ENCODE measurements at regions not wholly inside any gene's neighbourhood (a gene's known extent, or its start where the extent isn't known, plus 50 kb on each side); places are given as distances from the start of the nearest gene placed in this dataset.

DNA sequence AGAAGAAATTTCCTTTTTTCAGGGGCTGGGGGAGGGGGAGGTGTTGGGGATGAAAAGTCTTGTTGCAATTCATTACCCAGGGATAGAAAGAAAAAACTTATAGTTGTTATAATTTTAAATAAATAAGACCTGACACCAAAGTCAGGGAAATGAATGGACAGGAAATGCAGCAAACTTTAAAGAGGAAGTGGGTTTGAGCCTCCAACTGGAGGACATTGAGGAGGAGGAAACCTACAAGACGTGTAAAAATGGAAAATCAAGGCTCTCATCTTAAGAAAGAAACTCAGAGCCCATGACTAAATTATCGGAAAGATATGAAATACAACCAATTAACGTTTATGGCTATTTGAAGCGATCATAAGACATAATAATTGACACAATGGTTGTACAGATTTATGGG lies 54.4 kb downstream of the NIBAN1 start:
- no peak for DNase-seq (ENCODE audit: low read depth in 1 of 2, low spot score in 1 of 2)

DNA sequence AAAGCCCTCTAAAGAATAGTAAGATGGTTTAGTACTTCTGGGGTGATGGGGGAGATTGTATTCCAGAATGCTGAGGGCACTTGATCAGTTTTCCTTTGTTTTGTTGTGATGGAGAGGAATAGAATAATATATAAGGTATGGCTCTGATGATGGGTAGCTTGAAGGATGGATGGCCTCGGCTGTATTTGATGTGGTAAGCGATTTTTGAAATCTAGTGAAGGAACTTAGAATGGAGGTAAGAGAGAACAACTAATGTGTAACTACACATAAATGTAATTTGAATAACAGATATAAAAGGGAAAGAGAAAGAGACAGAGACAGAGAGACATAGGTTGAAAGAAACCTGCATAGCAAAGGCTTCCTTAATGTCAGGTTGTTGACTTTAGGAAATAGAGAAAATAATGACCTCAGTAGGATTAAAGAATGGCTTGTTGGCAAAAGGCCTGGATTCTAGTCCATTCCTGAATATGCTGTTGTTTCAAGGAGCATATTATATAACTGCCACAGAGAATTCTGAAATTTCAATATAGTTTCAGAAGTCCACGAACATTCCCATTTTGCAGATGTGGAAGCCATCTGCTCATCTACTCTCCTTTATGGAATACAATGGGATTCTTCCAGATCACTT lies 58.7 kb downstream of the NIBAN1 start:
- no peak for DNase-seq (ENCODE audit: low read depth in 1 of 2, low spot score in 1 of 2)

DNA sequence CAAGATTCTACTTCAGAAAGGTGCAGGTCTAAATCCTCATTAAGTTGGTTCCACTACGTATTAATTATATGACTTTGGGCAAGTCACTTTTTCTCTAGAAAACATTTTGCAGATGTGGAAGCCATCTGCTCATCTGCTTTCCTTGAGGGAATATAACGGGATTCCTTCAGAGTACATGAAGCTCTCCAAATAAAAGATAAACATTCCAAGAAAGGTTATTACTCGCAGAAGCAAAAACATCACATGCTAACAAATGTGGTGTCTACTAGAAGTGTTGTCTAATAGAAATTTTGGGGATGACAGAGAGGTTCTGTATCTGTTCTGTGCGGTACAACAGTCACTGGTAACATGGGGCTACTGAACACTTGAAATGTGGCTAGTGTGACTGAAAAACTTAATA lies 60.2 kb downstream of the NIBAN1 start:
- no peak for DNase-seq (ENCODE audit: low read depth in 1 of 2, low spot score in 1 of 2)

GRCh38 chr1:184912392-184912791 lies 61.9 kb downstream of the NIBAN1 start:
- DNase-seq (ENCODE audit: low read depth in 1 of 2, low spot score in 1 of 2) = no peak

- no peak for DNase-seq (ENCODE audit: low read depth in 1 of 2, low spot score in 1 of 2)
Observed at GRCh38 chr1:184911830-184912229, 62.5 kb downstream of the NIBAN1 start.

DNA sequence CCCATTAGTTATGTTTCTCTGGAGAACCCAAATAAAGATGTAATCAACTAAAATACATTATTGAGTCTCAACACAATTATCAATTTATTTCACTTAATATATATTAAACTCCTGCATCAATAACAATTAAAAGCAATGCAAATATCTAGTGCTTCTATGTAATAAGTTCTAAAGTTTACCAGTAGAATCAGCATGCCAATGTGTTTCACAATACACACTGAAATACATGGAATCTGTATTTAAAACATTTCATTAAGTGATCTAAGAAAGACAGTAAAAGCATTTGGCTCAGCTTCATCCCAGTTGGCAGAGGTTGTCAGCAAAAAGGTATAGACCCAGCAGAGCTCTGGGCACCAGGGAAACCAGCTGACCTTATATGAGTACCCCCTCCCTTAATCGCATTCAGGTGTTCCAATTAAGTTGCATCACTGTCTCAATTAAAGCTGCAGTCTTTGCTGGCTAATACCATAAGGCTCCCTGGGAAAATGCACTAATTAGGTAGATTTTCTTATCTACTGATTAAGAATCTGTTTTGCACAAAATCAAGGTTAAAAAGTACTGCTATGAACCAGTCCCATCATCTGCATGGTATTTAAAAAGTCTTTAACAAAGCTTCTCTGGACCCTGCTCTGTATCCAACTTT lies 63.1 kb downstream of the NIBAN1 start:
- no peak for DNase-seq (ENCODE audit: low read depth in 1 of 2, low spot score in 1 of 2)

DNA sequence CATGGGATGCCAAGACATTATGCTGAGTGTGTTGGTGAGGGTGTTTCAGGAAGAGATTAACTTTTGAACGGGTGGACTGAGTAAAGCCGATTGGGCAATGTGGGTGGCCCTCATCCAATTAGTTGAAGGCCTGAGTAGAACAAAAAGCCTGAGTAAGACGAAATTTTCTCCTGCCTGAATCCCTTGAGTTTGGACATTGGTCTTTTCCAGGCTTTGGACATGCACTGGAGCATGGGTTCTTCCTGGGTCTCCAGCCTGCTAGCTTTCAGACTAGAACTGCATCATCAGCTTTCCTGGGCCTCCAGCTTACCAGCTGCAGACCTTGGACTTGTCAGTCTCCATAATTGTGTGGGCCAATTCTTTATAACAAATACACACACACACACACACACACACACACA lies 63.6 kb downstream of the NIBAN1 start:
- DNase-seq (ENCODE audit: low read depth in 1 of 2, low spot score in 1 of 2) = no peak

DNA sequence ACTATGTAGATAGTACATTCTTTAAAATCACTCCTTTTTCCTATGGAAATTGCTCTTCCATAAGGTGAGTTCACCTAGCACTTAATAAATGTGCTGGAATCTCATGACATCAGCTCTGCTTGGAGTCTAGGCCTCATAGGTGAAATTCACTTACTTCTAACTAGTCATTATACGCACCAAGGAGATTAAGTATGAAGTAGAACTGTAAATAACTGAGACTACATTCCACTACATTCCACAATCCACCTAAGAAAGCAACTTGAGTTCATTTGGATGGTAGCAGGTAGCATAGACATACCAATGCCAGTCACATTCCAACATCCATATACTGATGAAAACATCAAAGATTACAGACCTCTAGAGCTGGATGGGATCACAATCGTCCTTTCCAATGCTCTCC lies 64.3 kb downstream of the NIBAN1 start:
- no peak for DNase-seq (ENCODE audit: low read depth in 1 of 2, low spot score in 1 of 2)

- no peak for DNase-seq (ENCODE audit: low read depth in 1 of 2, low spot score in 1 of 2)
Observed at GRCh38 chr1:184909019-184909418, 65.3 kb downstream of the NIBAN1 start.

GRCh38 chr1:184908506-184908905 lies 65.8 kb downstream of the NIBAN1 start:
- DNase-seq (ENCODE audit: low read depth in 1 of 2, low spot score in 1 of 2) = no peak

GRCh38 chr1:184907500-184907899 lies 66.8 kb downstream of the NIBAN1 start:
- DNase-seq (ENCODE audit: low read depth in 1 of 2, low spot score in 1 of 2) = no peak

DNA sequence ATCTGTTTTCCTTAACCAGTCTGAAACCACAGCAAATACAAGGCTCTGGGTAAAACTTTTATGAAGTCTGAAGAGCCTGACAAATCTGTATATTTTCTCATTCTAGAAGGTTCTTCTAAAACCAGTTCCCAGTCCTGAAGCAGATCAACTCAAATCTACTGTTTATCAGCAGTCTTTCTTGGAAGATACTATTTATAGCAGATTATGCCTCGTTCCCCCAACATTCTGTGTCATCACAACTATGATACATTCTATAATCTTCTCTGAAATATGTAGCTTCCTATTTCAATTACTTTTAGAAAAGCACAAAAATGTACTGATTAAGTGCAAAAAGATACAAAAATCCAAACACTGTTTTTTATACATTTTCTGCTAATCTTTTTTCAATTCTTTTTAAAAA lies 67.5 kb downstream of the NIBAN1 start:
- DNase-seq (ENCODE audit: low read depth in 1 of 2, low spot score in 1 of 2) = no peak

GRCh38 chr1:184905601-184906322 lies 68.5 kb downstream of the NIBAN1 start:
- DNase-seq (ENCODE audit: low read depth in 1 of 2, low spot score in 1 of 2) = no peak

- DNase-seq (ENCODE audit: low read depth in 1 of 2, low spot score in 1 of 2) = no peak
Observed at GRCh38 chr1:184903111-184903692, 71.1 kb downstream of the NIBAN1 start.

DNA sequence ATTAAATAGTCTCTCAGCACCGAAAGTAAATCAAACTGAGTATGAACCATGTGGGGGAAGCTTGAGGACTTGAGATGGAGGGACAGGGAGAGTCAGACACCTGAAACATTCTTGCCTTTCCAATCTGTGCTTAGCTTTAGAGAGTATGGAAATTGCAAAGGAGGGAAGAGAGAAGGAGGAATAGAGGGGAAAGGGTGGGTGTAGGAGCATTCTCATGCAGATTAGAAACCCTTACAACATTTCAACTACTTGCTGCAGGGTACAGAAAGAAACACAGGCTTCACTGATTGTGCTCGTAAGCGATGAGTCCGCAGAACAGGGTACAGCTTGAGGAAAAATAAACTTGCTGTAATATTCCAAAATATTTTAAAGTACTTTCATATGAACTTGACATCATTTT lies 73.8 kb downstream of the NIBAN1 start:
- no peak for DNase-seq (ENCODE audit: low read depth in 1 of 2, low spot score in 1 of 2)

DNA sequence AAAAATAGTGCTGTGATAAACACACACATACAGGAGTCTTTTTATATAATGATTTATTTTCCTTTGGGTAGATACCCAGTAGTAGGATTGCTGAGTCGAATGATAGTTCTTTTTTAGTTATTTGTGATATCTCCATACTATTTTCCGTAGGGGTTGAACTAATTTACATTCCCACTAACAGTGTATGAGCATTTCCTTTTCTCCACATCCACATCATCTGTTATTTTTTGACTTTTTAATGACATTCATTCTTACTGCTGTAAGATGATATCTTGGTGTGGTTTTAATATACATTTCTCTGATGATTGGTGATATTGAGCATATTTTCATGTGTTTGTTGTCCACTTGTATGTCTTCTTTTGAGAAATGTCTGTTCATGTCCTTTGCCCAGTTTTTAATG lies 78.3 kb downstream of the NIBAN1 start:
- DNase-seq (ENCODE audit: low read depth in 1 of 2, low spot score in 1 of 2) = no peak

DNA sequence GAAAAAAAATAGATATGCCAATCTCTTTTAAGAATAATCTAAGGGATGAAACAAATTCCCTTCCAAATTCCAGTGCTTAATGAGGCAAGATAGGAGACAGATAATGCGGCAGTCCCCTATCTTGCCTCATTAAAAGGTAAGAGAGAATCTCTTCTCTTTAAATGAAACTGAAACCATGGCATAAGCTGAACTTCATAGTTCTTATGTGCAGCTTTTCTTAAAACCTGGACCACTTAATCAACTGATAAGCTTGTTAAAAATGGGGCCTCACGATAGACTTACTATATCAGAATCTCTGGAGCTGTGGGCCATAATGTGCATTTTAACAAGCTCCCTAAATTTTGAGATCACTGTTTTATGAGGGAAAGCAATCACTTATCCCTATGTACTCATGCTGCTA lies 79.2 kb downstream of the NIBAN1 start:
- DNase-seq (ENCODE audit: low read depth in 1 of 2, low spot score in 1 of 2) = no peak

DNA sequence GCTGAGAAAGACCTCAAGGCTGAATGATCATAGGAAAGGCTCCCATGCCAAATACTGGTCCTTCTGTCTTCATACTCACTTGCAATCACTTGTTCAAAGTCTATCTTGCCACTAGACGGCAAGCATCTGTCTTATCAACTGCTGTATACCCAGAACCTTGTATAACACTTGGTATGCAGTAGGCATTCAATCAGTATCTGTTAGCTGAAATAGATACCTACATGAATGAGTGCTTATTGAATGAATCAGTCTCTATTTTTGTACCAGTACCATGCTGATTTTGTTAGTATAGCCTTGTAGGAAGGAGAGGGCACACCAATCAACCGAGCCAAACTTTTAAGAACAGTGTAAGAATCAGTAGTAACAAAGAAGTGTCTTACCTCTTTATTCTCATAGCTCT lies 80.6 kb downstream of the NIBAN1 start:
- no peak for DNase-seq (ENCODE audit: low read depth in 1 of 2, low spot score in 1 of 2)

DNA sequence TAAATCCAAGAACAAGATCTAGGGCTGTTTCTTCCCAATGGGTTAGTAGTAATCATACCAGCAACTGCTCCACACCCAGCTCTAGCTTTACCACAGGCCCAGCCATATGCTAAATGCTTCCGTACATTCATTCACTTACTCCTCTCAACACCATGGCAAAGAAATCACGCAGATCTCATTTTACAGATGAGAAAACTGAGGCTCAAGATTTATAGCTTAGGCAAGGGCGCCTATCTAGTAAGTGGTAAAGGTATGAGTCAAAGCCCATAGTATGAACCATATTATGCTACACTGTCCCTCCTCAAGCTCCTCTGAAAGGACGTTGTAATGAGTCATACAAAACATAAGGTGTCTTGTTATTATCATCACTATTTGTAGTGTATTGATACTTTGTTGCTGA lies 82.2 kb downstream of the NIBAN1 start:
- no peak for DNase-seq (ENCODE audit: low read depth in 1 of 2, low spot score in 1 of 2)

DNA sequence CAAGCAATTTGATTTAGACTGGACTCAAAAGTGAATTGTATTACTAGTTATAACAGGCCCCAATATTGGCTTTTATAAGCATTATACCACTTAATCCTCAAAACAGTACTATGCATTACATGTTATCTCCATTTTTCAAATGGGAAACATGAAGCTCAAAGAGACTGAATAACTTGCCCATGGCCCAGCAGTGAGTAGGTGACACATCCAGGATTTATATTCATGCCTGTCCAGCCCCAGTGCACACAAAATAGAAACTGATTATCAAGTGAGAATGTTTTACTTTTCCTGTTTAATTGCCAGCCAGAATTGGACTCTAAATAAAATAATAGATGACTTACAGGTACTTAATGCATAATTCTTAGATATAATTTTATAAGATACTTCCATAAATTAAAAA lies 82.9 kb downstream of the NIBAN1 start:
- no peak for DNase-seq (ENCODE audit: low read depth in 1 of 2, low spot score in 1 of 2)

- peak in 1 of 2 donors; percentile 3 for DNase-seq (ENCODE audit: low read depth in 1 of 2, low spot score in 1 of 2)
Observed at GRCh38 chr1:184890539-184890973, 83.8 kb downstream of the NIBAN1 start.

DNA sequence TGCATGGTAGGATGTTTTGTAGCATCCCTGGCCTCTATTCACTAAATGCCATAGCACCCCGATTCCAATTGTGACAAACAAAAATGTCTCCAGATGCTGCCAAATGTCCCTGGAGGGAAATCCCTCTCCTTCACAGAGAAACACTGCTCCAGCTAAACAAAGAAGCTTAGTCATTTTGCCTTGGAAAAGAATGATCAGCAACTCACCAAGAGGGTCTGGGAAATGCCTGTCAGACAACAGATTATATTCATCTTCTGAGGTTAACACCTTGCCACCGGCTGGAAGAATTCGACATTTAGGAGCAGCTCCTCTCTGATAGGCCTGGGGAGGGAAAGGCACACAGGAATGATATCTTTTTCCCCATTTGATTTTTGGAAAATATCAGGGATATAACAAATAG lies 84.4 kb downstream of the NIBAN1 start:
- no peak for DNase-seq (ENCODE audit: low read depth in 1 of 2, low spot score in 1 of 2)

Measured in stimulated activated CD4-positive, alpha-beta T cell treated with anti-CD3 and anti-CD28 coated beads, Interleukin-15, amount 100 ng/mL, for 1 hour (primary cell).